HEK293T (cell line): ENCODE measurements at regions not wholly inside any gene's neighbourhood (a gene's known extent, or its start where the extent isn't known, plus 50 kb on each side); places are given as distances from the start of the nearest gene placed in this dataset.

Source experiments
- ARNT ChIP-seq: fragments of 450-650 bp; IDR thresholded peaks from 2 replicates; pipeline ENCODE4 v1.6.1; 2017; ENCODE audit warnings: mild to moderate bottlenecking
- FOXM1 ChIP-seq: fragments of 450-650 bp; IDR thresholded peaks from 2 replicates; pipeline ENCODE4 v1.6.1; 2017; ENCODE audit warnings: mild to moderate bottlenecking, borderline replicate concordance
- HDGF ChIP-seq: fragments of 450-650 bp; IDR thresholded peaks from 2 replicates; pipeline ENCODE4 v1.6.1; 2017; ENCODE audit warnings: antibody characterized with exemption, borderline replicate concordance
- SP1 ChIP-seq: fragments of 450-650 bp; IDR thresholded peaks from 2 replicates; pipeline ENCODE4 v1.6.1; 2017
- TARDBP ChIP-seq: fragments of 450-650 bp; IDR thresholded peaks from 2 replicates; pipeline ENCODE4 v1.6.1; 2016
- ZNF384 ChIP-seq: fragments of 450-650 bp; IDR thresholded peaks from 2 replicates; pipeline ENCODE4 v1.6.1; 2016

DNA sequence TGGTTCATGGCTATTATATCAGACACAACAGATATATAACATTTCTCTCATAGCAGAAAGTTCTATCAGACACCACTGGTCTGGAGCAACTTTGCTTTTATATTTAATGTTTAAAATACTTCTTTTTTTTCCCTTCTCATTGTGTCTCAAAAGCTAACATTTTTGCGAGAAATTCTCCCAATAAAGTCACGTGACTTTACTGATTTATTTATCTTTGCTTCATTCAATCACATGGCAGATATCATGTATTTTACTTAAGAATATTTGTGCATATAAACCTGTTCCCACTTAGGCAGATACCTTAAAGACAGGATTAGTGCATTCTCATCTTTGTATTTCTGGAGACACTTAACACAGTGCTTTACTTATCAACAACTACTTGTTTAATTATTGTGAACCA, 1093.1 kb upstream of the LRRN3 start:
- TF ChIP-seq ZNF384, result no peak
- no peak for TF ChIP-seq TARDBP
- no peak for TF ChIP-seq FOXM1
- no peak for TF ChIP-seq ARNT
- no peak for TF ChIP-seq SP1
- no peak for TF ChIP-seq HDGF
